ENCODE measurements at regions not wholly inside any gene's neighbourhood (a gene's known extent, or its start where the extent isn't known, plus 50 kb on each side); places are given as distances from the start of the nearest gene placed in this dataset.
A peak's percentile ranks its signal among the peaks of the same experiment; 100 is the strongest.
"Not testable (repeated sequence)": the region's sequence is repeated elsewhere in the genome, so short reads cannot be mapped to it uniquely, and the experiment has no call there.

- not testable (repeated sequence) for DNase-seq (ENCODE audit: low read depth)
These were observed 54.7 kb downstream of the PROP1 start for GRCh38 chr5:177941386-177941785.

GRCh38 chr5:177939246-177940171 lies 56.5 kb downstream of the PROP1 start:
- not testable (repeated sequence) for DNase-seq (ENCODE audit: low read depth)

GRCh38 chr5:177938767-177939166 lies 57.3 kb downstream of the PROP1 start:
- not testable (repeated sequence) for DNase-seq (ENCODE audit: low read depth)

- not testable (repeated sequence) for DNase-seq (ENCODE audit: low read depth)
These were observed 61.8 kb downstream of the PROP1 start for GRCh38 chr5:177934233-177934632.

GRCh38 chr5:177930269-177931022 lies 65.6 kb downstream of the PROP1 start:
- DNase-seq (ENCODE audit: low read depth): not testable (repeated sequence)

- DNase-seq (ENCODE audit: low read depth): not testable (repeated sequence)
These were observed 66.4 kb downstream of the PROP1 start for GRCh38 chr5:177929618-177930017.

- not testable (repeated sequence) for DNase-seq (ENCODE audit: low read depth)
These were observed 68.5 kb downstream of the PROP1 start for GRCh38 chr5:177927500-177927899.

GRCh38 chr5:177924577-177924976 lies 71.5 kb downstream of the PROP1 start:
- DNase-seq (ENCODE audit: low read depth): not testable (repeated sequence)

GRCh38 chr5:177923837-177924236 lies 72.2 kb downstream of the PROP1 start:
- DNase-seq (ENCODE audit: low read depth): not testable (repeated sequence)

GRCh38 chr5:177923189-177923588 lies 72.9 kb downstream of the PROP1 start:
- not testable (repeated sequence) for DNase-seq (ENCODE audit: low read depth)

- not testable (repeated sequence) for DNase-seq (ENCODE audit: low read depth)
These were observed 86.8 kb downstream of the PROP1 start for GRCh38 chr5:177909261-177909660.

- DNase-seq (ENCODE audit: low read depth): not testable (repeated sequence)
These were observed 93.2 kb downstream of the PROP1 start for GRCh38 chr5:177902806-177903205.

GRCh38 chr5:177900066-177900465 lies 96.0 kb downstream of the PROP1 start:
- DNase-seq (ENCODE audit: low read depth): not testable (repeated sequence)

- not testable (repeated sequence) for DNase-seq (ENCODE audit: low read depth)
These were observed 101.2 kb downstream of the PROP1 start for GRCh38 chr5:177894681-177895453.

- not testable (repeated sequence) for DNase-seq (ENCODE audit: low read depth)
These were observed 103.7 kb downstream of the PROP1 start for GRCh38 chr5:177892357-177892665.

GRCh38 chr5:177891547-177892356 lies 104.3 kb downstream of the PROP1 start:
- peak; percentile 9 for DNase-seq (ENCODE audit: low read depth)

- DNase-seq (ENCODE audit: low read depth): not testable (repeated sequence)
These were observed 100.6 kb upstream of the FAM153A start for GRCh38 chr5:177883295-177883694.

GRCh38 chr5:177875900-177876238 lies 93.2 kb upstream of the FAM153A start:
- DNase-seq (ENCODE audit: low read depth): not testable (repeated sequence)

GRCh38 chr5:177875013-177875899 lies 92.6 kb upstream of the FAM153A start:
- DNase-seq (ENCODE audit: low read depth): not testable (repeated sequence)

- DNase-seq (ENCODE audit: low read depth): not testable (repeated sequence)
These were observed 81.2 kb upstream of the FAM153A start for GRCh38 chr5:177863822-177864446.
